Anterior cingulate cortex (tissue), 58 donors: ENCODE measurements at regions not wholly inside any gene's neighbourhood (a gene's known extent, or its start where the extent isn't known, plus 50 kb on each side); places are given as distances from the start of the nearest gene placed in this dataset.
"Not testable (repeated sequence)": the region's sequence is repeated elsewhere in the genome, so short reads cannot be mapped to it uniquely, and the experiment has no call there.

ENCODE experiments used
- DNase-seq, 58 donors: peaks; one replicate each; lab custom pipeline; 2025; lab: John Stamatoyannopoulos, UW

DNA sequence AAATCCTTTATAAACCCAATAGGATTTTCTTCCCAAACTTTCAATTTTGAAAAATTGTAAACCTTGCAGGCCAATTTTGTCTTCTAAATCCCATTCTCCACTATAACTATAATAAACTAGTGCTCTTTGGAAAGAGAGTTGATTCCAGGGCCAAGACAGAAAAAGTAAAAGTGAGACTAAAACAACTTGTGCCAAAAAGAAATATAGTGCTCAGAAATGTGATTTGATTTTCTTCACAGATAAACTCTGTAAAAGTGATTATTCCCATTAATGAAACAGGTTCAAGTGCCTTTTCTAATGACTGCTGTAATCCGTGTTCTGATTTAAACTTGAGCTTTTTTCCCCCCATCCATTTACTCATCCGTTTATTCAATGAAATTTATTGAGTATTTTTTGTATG lies 1831.1 kb downstream of the SLITRK5 start:
- no peak for DNase-seq

DNA sequence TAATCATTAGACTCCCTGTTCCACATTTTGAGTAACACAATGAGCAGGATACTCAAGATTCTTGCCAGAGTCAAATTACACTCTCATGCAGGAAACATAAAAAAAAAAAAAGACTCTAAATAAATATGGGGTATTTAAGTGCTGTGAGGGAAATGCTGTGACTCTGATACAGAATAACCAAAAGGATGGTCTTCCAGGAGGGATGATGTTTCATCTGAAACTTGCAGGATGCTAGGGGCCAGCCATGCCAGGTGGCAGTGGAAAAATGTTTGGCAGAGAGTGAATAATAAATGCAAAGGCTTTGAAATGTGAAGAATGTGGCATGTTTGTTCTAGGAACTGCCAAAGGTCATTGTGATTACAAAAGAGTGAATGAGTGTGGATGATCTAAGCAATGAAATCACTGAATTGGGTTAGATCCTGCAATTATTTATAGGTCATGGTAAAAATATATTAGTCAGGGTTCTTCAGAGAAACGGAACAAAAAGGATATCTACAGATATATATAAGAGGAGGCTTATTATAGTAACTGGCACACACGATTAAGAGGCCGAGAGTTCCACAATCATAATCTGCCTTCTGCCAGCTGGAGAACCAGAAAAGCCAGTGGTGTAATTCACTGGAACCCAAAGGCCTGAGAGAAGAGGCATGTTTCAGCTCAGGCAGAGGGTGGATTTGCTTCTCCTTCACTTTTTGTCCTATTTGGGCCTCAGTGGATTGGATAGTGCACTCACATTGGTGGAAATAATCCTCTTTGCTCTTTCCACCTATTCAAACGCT lies 1832.8 kb upstream of the MIR17HG start:
- DNase-seq = no peak

DNA sequence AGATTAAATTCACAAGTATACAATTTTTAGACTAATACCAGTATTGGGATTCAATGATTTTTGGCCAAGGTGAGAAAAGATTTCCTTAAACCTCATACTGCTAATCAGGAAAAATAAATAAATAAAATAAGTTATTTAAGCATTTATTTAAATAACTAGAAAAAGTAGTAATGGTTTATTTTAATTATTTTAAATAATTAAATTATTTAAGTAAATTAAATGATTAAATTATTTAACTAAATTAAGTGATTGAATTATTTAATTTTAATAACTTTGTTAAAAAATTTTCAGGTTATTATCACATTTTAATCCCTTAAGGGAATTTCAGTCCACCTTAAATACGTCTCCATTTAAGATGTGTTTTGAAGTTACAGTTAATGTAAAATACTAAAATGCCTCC lies 1831.5 kb upstream of the MIR17HG start:
- no peak for DNase-seq

DNA sequence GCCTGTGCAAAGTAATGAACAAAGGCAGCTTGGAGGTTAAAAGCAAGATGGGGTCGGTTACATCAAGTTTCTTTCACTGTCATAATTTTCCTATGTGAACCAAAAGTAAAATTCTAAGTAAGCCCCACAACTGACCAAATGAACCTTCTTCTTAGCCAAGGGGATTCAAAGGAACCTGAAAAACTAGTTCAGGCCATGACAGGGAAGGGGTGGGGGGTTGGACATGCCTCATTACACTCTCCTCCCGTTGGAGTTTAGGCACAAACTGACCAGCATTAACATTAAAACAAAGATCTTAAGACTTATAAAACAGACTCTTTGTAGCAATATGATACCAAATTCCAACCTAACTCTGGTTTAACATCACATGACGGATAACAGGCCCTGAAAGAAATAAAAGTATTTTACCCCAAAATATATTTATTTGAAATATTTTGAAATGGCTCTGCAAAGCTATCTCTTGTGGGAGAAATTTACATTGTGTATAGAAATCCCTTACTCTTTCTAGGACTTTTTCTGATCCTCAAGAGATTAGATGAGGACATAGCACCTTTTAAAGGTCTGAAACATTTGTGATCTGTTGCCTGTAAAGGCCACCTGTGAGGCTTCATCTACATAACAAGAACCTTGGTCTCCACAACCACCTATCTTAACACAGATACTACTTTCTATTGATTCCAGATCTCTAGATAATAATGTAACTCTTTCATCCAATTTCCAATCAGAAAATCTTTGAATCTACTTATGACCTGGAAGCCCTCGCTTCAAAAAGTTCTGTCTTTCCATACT lies 1829.0 kb upstream of the MIR17HG start:
- DNase-seq = no peak

DNA sequence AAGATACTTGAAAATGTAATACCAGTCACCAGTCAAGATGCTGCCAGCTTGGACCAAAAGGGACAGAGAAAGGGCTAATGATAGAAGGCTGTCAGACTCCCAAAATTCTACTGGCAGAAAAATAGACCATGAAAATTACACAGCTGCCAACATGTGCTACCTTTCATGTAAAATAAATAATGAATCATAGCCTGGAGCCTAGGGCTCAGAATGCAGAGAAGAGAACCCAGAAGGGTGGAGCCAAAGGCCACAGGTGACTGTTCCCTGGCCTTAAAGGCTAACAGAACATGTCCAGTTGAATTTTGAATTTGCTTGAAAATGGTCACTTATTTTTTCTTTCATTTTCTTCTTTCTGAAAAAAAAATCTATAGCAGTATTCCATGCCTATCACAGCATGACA lies 1827.0 kb upstream of the MIR17HG start:
- DNase-seq = no peak

DNA sequence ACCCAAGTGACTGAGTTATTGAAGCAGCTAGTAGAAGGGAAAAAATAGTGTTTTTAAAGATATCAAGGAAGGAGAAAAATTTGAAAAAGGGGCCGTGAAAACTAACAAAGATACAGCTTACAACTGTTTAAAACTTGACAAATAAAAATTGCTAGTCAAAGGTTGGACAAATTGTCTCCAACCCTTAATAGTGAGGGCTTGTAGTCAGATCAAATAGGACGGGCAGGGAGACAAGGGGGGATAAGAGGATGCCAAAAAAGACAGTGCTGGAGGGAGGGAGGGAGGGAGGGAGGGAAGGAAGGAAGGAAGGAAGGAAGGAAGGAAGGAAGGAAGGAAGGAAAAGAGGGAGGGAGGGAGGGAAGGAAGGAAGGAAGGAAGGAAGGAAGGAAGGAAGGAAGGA lies 1825.8 kb upstream of the MIR17HG start:
- not testable (repeated sequence) for DNase-seq

DNA sequence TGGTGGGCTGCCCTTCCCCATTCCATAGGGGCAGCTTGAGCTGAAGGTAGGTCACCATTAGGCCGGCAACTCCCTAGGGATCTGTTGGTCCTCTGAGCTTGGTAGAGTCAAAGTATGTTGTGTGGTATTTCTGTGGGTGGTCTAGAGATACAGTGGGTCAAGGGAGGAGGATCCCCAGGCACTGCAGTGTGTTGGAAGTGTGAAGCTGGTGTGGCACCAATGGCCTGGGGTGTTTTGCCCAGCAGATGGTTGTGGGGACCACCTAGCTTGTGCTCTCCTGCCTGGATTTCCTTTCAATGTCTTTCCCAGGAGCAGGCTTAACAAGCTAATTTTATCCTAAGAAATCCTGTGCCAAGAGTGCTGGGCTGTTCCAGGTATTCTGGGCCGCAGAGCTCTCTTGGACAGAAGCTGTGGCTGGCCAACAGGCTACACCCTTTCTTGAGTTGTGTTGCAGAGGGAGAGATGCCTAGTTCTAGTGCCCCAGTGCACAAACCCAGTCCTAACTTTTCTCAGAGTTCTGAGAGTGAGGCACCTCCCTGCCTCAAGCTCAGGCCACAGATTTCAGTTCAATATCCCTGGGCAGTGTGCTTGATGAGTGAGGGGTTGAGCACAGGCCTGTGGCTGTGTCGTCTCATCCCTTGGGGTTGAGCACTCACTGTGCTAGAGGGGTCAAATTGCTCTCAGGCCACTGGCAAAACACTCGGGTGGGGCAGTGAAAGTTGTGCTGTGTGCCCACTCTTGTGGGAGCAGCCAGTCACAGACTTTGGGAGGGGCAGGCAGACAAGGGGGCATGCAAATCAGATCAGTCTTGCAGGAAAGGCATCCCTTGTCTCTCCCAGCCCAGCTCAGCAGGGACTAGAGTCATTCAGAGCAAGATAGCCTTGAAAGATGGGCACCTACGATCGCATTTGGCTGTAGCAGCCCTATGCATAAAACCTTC lies 1806.1 kb upstream of the MIR17HG start:
- DNase-seq = no peak

DNA sequence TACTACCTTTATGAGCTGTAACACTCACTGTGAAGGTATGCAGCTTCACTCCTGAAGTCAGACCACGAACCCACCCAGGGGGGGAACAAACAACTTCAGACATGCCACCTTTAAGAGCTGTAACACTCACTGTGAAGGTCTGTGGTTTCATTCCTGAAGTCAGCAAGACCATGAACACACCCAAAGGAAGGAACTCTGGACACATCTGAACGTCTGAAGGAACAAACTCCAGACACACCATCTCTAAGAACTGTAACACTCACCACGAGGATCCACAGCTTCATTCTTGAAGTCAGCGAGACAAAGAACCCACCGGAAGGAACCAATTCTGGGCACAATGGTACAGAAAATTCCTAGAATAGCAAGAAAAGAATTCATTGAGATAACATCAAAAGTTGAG lies 1796.5 kb upstream of the MIR17HG start:
- DNase-seq = no peak

DNA sequence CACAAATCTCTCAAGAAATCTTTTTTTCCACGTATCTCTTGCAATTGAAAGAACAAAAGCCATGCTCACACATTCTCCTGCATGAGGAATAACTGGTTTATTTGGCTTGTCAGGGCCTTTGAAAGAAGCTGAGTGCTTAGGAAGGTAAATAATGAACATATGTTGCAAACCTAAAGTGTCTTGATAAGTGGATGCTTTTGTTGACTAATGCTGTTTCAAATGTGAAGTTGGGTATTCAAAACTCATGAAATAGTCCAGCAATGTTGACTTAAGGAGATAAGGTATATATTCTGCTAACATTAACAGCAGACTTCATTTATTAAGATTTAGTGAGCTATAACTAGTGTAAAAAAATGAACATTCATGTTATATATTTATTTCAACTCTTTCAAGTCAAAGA lies 1792.7 kb upstream of the MIR17HG start:
- DNase-seq = no peak

DNA sequence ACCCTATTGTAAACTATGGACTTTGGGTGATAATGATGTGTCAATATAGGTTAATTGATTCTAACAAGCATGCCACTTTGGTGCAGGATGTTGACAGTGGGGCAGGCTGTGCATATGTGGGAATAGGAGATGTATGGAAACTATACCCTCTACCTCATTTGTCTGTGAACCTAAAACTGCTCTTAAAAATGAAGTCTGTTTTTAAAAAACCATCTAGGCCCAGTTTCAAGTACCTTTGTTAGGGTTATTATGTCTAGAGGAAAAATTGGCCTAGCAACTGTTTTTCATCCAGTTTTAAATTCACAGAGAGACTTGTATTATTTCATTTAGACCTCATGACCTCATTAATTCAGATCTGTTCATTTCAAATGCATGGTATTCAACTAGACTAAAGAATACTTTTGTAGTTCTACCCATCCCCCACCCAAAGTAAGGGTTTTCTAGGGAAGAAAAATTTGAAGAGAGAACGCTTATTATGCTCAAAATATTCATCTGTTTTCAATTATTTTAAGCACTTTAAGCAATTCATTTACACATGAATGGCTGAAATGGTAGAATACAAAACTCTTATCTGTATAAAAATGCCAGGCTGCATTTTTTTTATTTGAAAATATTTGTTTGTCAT lies 1781.9 kb upstream of the MIR17HG start:
- DNase-seq = no peak

DNA sequence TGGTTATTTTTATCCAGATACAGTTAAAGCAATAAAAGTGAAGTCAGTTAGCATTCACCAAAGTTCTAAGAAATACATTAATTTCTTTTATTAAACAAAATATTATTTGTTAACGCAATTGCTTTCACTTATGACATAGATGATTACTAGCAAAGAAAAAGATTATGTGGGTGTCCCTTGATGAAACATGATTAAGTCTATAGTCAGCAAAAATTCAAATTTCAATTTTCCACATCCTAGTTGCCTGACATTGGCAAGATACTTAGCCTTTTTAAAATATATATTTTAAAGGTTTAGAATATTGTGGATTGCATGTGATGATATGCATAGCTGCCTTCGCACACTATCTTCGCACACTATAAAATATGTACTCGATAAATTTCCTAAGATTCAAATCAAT lies 1780.5 kb upstream of the MIR17HG start:
- DNase-seq = no peak

DNA sequence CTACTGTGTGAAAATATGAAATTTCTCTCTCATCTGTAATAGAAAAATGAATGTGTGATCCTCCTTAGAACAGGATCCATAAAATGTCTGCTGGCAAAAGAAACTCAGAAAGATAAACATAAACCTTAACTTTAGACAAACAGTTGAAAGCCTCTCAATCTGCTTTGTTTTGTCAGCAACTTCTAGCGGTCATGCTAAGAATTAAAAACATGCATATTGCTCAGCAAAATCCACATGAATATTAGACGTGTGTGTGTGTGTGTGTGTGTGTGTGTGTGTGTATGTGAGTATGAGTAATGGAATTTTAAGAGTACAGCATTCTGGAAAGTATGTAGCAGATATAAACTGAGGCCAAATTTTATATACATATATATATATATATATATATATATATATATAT lies 1779.2 kb upstream of the MIR17HG start:
- no peak for DNase-seq

DNA sequence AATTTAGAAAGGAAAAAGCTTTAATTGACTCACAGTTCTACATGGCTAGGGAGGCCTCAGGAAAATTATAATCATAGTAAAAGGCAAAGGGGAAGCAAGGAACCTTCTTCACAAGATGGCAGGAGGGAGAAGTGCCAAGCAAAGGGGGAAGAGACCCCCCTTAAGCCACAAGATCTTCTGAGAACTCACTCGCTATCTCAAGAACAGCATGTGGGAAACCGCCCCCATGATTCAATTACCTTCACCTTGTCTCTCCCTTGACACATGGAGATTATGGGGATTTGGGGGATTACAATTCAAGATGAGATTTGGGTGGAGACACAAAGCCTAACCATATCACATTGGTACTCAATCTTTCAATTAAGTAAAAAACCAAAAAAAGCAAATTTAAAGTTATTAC lies 1778.7 kb upstream of the MIR17HG start:
- no peak for DNase-seq

DNA sequence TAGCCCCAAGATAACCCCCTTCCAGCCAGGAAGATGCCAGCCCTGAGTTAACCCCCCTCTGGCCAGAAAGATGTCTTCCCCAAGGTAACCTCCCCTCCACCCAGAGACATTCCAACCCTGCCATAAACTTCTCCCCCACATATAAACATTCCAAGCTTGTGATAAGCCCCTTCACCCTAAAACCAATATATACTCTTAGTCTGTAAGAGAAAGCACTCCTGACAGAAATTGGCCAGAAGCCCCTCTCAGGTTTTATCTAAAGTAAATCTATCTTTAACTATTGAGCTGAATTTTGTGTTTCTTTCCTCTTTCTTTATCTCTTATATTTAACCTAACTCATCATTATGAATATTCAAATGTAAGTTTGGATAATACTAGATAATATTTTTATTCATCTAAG lies 1775.8 kb upstream of the MIR17HG start:
- no peak for DNase-seq

DNA sequence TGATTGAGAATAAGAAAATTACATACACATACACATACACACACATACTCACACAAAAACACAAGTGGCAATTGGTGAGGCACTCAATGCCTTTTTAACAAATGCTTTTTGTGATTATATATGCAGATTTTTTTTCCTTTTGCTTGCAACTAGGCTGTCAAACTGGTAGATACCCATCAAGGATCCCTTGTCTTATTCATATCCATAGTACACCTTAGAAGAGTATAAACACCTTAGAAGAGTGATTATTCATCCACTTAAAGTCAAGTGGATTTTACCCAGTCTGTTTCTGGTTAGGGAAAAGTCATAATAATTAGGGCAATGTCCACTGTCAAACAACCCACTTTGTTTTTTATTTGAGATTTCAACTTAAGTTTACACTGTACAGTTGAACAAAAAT lies 1773.4 kb upstream of the MIR17HG start:
- no peak for DNase-seq

DNA sequence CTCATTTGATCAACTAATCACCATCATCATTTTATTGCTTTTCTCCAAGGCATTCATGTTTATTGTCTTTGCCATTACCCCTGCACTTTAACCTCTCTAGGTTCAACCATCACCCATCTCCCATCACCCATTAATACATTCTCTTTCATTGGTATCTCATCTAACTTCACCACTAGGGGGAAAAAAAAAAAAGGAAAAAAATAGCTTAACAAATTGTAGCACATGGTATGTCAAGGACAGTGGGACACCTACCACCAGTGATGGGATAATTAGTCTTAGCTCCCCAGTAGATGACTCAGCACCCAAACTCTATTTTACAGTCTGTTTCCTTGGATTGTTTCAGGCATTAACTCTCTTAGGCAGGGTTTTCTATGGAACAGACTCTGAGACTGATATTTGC lies 1770.2 kb upstream of the MIR17HG start:
- DNase-seq = no peak

DNA sequence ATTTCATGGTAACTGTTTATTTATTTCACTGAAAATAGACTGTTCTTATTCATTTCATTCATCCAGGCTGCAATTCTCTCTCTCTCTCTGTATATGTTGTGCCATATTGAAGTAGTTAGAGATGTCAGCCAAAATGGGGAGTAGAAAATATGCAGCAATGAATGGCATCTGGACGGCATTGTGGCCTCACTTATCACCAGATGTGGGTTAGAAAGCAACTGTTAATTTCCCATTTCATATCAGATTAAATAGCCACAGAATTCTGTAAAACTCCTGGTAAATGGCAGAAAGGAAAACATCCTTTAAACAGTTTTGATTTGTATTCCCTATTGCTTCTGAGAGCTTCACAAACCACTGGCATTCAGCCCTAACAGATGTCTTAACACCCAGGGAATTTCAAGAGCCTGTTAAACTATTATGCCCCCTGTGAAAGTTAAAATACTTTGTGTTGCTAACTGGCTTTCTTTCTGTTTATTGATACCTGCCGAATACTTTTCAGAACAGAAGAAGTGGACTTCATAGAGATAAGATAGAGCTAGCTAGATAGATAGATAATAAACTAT lies 1763.3 kb upstream of the MIR17HG start:
- DNase-seq = no peak

DNA sequence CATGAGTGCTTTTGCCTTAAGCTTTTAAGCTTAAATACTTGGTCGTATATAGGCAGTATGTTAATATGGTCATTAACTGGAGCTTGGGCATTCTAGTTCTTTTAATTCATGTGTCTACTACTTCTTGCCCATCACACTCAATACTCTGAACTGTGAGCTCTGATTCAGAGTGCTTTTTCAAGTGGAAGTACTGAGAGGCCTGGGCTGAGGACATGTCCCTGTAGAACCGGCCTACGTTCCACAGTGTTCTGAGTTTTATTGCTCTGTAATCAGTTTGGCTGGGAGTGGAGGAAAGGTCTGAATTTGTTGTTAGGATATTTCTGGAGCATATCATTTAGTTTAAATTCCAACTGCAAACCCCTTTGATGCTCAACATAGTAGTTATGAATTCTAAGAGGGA lies 1744.8 kb upstream of the MIR17HG start:
- DNase-seq = no peak

DNA sequence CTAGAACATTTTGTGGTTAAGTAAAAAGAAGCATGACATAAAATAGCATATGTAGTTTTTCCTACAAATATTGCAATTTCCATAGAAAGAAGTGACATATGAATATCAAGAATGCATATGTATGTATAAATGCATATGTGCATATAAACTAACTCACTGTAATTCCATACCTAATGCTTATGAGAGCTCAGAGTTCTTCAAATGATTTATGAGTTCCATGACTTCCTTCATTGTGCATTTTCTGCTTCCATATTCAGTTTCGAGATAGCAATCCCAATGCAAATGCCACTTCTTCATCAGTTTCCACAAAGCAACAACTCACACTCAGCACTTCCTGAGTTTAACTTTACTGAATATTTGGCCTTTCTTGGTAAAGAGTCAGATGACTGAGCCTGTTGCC lies 1744.3 kb upstream of the MIR17HG start:
- no peak for DNase-seq

DNA sequence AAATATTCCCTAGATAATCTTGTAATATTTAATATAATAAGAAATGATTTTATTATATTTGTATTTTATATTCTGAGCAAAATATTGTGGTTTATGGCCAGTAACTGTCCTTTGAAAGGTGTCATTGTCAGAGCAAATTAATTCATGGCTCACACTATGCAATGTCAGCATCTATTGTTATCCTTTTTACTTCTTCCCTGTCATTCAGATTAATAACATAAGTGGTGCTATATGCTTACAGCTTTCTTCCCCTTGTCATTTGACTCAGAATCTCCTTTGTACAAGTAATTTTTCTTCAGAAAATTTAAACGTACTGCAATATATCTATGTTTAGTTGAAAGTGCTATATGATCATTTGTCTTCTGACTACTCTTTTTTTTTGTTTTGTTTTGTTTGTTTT lies 1738.2 kb upstream of the MIR17HG start:
- DNase-seq = no peak
